ENCODE measurements at regions not wholly inside any gene's neighbourhood (a gene's known extent, or its start where the extent isn't known, plus 50 kb on each side); places are given as distances from the start of the nearest gene placed in this dataset.

GRCh38 chr10:75347186-75347585, 54.4 kb downstream of the ZNF503 start:
- no peak for DNase-seq (ENCODE audit: low spot score)

DNA sequence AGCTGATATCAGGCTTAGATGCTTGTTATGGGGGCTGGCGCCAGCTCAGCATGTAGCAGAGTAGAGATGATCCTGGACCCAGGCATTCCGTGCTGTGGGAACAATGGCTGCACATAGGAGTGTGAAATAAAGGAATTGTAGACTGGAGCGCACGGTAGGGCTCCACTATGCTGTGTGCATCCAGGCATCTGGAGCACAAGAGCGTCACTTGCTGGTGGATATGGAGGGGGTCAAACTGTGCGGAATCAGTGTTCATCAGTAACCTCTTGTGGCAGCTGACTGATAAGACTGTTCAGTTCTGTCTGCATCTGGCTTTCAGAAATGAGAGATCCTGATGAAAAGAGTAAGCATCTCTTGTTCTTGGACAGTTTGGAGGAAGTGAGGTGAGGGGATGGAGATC, 55.8 kb downstream of the ZNF503 start:
- no peak for DNase-seq (ENCODE audit: low spot score)

- DNase-seq (ENCODE audit: low spot score) = no peak
Measured at GRCh38 chr10:75344170-75344569, 57.4 kb downstream of the ZNF503 start.

DNA sequence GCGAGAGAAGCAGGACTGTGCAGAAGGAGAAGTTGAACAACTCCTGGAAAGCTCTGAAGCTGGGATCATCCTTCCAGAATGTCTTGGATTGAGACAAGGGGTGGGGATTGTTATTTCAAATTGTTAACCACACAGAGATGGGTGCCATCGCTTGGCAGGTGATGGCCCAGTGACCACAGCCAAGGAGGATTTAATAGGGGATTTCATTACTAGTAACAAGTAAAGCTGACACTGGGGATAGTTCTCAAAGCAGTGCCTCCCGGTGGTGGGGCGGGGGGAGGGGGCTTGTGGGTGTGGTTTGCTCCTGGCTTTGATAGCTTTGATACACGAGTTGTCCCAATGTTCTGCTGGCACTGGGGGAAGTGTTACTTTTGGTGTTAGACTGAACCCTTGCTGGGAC, 59.2 kb downstream of the ZNF503 start:
- no peak for DNase-seq (ENCODE audit: low spot score)

DNA sequence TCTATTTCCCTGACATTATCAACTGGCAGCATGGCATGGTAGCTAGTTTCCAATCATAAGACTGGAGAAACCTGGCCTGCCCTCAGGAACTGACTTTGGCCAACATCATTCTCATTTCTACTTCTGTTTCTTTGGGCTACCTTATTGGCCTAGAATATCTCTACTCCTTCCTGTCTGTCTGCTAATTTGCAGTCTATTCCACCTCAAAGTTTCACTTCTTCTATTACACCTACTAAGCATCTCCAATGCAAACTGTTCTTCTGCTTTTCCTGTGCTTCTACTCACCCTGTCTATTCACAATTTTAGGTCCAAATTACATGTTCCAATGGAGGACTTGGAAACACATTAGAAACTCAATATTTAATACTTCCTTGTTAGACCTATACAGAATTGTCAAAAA, 65.6 kb downstream of the ZNF503 start:
- no peak for DNase-seq (ENCODE audit: low spot score)

- DNase-seq (ENCODE audit: low spot score) = no peak
Measured at GRCh38 chr10:75335191-75335590, 66.4 kb downstream of the ZNF503 start.

- DNase-seq (ENCODE audit: low spot score) = no peak
Measured at GRCh38 chr10:75334720-75335119, 66.8 kb downstream of the ZNF503 start.

- DNase-seq (ENCODE audit: low spot score) = no peak
Measured at GRCh38 chr10:75332081-75332480, 69.5 kb downstream of the ZNF503 start.

DNA sequence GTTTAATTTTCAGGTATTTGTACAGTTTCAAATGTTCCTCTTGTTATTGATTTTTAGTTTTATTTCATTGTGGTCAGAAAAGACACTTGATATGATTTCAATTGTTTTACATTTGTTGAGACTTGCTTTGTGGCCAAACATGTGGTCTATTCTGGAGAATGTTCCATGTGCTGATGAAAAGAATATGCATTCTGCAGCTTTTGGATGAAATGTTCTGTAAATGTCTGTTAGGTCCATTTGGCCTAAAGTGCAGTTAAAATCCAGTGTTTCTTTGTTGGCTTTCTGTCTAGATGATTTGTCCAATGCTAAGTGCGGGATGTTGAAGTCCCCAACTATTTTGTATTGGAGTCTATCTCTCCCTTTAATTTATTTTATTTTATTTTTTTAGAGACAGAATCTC, 70.5 kb downstream of the ZNF503 start:
- no peak for DNase-seq (ENCODE audit: low spot score)

DNA sequence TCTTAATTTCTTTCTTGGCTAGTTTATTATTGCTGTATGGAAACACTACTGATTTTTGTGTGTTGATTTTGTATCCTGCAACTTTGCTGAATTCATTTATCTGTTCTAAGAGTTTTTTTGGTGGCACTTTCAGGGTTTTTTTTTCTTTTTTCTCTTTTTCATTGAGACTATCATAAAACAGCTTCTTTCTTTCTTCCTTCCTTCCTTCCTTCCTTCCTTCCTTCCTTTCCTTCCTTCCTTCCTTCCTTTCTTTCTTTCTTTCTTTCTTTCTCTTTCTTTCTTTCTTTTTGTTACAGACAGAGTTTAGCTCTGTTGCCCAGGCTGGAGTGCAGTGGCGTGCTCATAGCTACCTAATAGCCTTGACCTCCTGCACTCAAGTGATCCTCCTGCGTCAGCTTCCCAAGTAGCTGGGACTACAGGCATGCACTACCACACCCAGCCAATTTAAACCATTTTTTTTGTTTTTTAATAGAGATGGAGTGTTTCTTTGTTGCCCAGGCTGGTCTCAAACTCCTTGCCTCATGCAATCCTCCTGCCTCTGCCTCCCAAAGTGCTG, 72.3 kb downstream of the ZNF503 start:
- no peak for DNase-seq (ENCODE audit: low spot score)

DNA sequence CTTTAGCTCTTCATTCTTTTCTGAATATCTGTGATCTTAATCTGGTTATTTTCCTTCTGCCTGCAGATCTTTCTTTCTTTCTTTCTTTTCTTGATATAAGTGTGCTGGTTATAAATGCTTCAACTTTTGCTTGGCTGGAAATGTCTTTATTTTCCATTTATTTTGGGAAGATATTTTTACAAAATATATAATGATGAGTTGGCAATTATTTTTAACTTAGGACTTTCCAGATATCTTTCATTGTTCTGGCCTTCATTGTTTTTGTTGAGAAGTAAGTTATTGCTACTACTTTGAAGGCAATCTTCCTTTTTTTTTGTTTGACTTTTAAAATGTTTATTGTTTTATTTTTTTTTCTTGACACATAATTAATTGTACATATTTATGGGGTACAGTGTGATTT, 75.3 kb downstream of the ZNF503 start:
- DNase-seq (ENCODE audit: low spot score) = no peak

DNA sequence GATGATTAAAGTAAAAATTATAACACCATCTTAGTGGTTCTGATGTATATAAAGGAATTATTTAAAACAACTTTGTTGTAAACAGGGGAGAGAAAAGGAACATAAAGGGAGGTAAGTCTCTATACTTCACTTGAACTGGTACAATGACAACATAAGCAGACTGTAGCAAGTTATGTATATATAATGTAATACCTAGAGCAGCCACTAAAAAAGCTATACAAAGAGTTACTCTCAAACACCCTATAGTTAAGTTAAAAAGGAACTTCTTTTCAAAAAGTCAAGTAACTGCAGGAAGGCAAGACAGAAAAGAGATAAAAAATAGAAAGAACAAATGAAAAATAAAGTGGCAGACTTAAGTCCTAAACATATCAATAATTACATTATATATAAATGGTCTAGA, 82.3 kb downstream of the ZNF503 start:
- no peak for DNase-seq (ENCODE audit: low spot score)

GRCh38 chr10:75314570-75314969, 78.8 kb upstream of the COMTD1 start:
- DNase-seq (ENCODE audit: low spot score) = no peak

DNA sequence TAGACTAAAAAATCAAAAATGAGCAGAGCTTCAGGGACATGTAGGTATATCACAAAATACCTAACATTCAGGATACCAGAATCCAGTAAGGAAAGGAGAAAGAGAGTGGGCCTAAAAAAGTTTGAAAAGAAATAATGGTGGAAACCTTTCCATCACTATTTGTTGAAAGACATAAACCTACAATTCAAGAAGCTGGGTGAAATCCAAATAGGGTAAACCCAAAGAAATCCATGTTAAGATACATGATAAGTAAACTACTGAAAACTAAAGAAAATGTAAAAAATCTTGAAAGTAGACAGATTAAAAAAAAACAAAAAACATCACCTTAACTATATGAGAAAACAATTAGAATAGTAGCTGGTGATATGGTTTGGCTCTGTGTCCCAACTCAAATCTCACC, 76.7 kb upstream of the COMTD1 start:
- DNase-seq (ENCODE audit: low spot score) = no peak

DNA sequence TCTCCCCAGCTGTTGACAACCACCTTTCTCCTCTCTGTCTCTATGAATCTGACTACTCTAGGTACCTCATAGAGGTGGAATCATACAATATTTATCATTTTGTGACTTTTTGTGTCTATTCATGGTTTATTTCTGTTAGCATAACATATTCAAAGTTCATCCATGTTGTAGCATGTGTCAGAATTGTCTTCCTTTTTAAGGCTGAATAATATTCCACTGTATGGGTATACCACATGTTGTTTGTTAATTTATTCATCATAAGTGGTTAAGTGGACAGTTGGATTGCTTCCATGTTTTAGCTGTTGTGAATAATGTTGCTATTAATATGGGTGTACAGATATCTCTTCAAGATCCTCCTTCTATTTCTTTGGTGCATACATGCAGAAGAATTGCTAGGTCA, 69.9 kb upstream of the COMTD1 start:
- DNase-seq (ENCODE audit: low spot score) = no peak

DNA sequence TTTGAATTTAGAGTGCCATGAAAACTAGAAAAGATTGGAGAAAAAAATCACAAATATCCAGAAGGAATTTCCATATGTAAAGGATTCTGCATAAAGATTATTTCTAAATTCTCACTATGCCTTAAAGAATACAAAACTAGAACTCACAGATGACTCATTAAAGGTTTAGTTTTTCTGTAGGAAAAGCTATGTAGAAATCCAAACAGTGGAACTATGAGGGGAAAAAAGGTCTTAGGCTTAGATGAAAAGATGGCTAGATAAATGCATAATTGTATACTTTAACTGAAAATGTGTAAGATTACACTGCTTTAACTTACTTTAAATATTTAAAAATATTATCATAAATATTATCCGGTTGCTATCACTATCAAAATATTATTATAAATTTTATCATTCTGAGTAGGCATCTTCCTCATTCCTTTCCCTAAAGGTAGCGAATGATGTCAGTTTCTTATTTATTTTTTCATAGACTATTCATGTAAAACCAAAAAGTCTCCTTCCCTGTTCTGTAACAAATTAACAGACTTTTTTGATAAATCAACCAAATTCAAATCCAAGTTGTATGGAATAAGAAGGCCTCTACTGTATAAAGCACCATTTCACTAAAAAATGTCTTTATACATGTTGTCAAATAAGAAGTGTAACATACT, 69.1 kb upstream of the COMTD1 start:
- DNase-seq (ENCODE audit: low spot score) = no peak

GRCh38 chr10:75304313-75304712, 68.6 kb upstream of the COMTD1 start:
- DNase-seq (ENCODE audit: low spot score) = no peak

- DNase-seq (ENCODE audit: low spot score) = no peak
Measured at GRCh38 chr10:75303045-75303777, 67.5 kb upstream of the COMTD1 start.

GRCh38 chr10:75302029-75302428, 66.3 kb upstream of the COMTD1 start:
- no peak for DNase-seq (ENCODE audit: low spot score)

- no peak for DNase-seq (ENCODE audit: low spot score)
Measured at GRCh38 chr10:75297021-75297599, 61.4 kb upstream of the COMTD1 start.

DNA sequence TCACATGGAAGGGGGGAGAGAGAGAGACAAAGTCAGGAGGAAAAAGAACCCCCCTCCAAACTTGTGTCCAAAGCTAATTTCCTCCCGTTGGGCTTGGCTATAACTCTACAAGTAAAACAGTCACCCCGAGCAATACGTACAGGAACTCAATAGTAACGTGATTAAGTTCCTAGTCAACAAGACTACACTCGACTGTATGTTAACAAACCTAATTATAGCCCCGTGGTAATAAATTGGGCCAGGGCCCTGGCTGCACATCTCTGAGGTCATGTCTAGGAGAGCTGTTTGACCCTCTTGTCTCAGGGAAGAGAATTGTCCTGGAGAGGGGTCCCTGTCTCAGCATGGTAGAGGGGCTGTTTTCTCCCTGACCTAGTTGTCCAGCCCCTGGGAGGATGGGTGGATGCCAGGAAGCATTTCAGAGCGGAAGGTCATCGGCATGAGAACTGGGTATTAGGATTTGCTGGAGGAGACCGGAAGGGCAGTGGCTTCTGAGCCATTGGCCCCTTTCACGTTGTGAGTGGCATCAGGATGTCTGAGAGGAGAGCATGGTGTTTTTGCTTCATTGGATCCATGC, 60.2 kb upstream of the COMTD1 start:
- DNase-seq (ENCODE audit: low spot score) = peak; percentile 27

DNA sequence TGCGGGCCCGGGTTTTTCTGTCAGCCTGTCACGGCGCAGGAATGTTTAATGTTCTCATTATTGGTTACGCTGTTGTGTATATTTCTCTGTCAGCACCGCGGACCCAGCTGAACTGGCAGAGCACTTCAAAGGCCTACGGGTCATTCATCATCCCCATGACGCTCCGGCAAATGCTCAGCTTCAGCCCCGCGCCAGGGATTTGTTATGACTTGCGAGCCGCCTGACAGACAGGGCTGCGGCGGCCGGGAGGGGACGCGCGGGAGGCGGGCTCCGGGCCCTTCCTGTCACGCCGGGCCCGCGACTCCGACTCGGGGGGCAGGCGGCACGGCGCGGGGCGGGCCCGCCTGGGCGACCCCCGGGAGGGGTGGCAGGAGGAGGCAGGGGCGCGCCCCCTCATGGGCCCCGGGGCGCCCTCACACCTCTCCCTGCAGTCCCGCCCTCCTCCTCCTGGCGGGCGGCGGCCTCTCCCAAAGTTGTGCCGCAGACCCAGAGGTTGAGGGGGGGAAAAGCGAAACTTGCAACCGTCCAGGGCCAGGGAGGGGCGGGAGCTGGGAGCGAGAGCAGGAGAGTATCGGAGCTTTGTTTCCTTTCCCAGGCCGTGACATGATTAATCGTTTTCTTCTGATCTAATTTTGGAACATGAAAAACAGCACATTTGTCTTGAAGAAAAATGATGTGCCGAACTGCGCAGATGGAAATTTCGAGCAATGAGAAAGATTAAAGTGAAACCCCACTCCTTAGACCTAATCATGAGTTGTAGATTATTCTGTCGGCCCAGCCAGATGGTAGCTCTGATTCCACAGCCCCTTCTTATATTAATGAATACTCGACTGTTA, 59.3 kb upstream of the COMTD1 start:
- DNase-seq (ENCODE audit: low spot score) = peak; percentile 92

Measured in RKO (cell line).